ENCODE measurements at regions not wholly inside any gene's neighbourhood (a gene's known extent, or its start where the extent isn't known, plus 50 kb on each side); places are given as distances from the start of the nearest gene placed in this dataset.

DNA sequence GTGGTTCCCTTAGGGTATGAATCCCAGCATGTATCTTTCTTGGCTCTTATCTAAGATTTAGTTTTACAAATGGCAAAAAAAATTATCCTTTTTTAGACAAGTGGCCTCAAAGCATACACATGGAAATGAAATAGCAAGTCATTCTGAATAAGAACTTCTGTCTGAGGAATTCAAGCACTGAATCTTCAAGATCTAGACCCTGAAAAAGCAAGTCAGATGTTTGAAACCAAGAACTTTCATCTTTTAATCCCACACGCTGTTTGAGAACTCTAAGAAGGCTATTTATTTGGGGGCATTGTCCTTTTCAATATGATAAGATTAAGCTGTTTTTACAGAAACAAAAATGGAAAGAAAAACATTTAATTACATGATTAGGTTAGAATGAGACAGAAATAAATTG is 549.2 kb upstream of the CYLC2 start:
- TF ChIP-seq, protein P1, sequence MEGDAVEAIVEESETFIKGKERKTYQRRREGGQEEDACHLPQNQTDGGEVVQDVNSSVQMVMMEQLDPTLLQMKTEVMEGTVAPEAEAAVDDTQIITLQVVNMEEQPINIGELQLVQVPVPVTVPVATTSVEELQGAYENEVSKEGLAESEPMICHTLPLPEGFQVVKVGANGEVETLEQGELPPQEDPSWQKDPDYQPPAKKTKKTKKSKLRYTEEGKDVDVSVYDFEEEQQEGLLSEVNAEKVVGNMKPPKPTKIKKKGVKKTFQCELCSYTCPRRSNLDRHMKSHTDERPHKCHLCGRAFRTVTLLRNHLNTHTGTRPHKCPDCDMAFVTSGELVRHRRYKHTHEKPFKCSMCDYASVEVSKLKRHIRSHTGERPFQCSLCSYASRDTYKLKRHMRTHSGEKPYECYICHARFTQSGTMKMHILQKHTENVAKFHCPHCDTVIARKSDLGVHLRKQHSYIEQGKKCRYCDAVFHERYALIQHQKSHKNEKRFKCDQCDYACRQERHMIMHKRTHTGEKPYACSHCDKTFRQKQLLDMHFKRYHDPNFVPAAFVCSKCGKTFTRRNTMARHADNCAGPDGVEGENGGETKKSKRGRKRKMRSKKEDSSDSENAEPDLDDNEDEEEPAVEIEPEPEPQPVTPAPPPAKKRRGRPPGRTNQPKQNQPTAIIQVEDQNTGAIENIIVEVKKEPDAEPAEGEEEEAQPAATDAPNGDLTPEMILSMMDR (IDR thresholded peaks at IDR 0.05) = no peak
- TF ChIP-seq EZH2 (IDR thresholded peaks at IDR 0.05; ENCODE audit: borderline replicate concordance, insufficient read depth, low read depth, low read length, poor library complexity, severe bottlenecking) = no peak

Data from B cell (primary cell).